Astrocyte (in vitro differentiated cells and primary cell): ENCODE measurements at regions not wholly inside any gene's neighbourhood (a gene's known extent, or its start where the extent isn't known, plus 50 kb on each side); places are given as distances from the start of the nearest gene placed in this dataset.

Experiments used
- EZH2 ChIP-seq: IDR thresholded peaks from 2 replicates; pipeline ENCODE4 v1.6.1; 2012; ENCODE audit warnings: mild to moderate bottlenecking, low read length, inconsistent platforms; ENCODE audit not compliant: insufficient read depth
- TF ChIP-seq, protein P1 (sequence below): IDR thresholded peaks from 2 replicates; pipeline ENCODE4 v1.5.1; 2011; ENCODE audit warnings: low read depth, mild to moderate bottlenecking, inconsistent platforms, low read length, moderate library complexity; ENCODE audit not compliant: insufficient read depth

DNA sequence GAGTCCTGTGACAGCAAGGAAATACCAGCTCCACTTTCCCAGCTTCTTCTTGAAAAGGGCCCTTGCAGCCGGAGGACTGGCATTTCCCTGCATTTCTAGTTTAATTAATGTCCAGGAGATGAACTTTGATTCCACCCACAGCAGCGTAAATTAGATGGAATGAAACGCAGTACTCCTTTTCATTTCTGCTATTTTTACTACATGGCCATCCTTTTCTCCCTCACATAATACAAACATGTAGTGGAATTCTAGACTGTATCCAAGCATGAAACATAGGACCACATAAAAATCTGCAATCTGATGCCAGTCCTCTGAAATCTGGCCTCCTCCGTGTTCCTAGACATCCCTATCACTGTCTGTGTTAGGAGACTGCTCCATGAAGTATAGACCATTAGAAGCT, 403.2 kb downstream of the NR2F2 start:
- TF ChIP-seq, protein P1, sequence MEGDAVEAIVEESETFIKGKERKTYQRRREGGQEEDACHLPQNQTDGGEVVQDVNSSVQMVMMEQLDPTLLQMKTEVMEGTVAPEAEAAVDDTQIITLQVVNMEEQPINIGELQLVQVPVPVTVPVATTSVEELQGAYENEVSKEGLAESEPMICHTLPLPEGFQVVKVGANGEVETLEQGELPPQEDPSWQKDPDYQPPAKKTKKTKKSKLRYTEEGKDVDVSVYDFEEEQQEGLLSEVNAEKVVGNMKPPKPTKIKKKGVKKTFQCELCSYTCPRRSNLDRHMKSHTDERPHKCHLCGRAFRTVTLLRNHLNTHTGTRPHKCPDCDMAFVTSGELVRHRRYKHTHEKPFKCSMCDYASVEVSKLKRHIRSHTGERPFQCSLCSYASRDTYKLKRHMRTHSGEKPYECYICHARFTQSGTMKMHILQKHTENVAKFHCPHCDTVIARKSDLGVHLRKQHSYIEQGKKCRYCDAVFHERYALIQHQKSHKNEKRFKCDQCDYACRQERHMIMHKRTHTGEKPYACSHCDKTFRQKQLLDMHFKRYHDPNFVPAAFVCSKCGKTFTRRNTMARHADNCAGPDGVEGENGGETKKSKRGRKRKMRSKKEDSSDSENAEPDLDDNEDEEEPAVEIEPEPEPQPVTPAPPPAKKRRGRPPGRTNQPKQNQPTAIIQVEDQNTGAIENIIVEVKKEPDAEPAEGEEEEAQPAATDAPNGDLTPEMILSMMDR, result no peak
- TF ChIP-seq EZH2, result no peak
